Natural killer cell (primary cell): ENCODE measurements at regions not wholly inside any gene's neighbourhood (a gene's known extent, or its start where the extent isn't known, plus 50 kb on each side); places are given as distances from the start of the nearest gene placed in this dataset.

ENCODE experiments used
- ATAC-seq, 3 donors: fragments of 150-1000 bp in 2 of 3; fragments of 200-7000 bp in 1 of 3; cut with Tn5 transposase; 1 replicate in 1 of 3; 2 replicates in 2 of 3; pipeline ENCODE4 v1.10.0; 2021; ENCODE audit warnings: mild to moderate bottlenecking in 2 of 3, moderate library complexity in 2 of 3
- DNase-seq, 2 donors: peaks; one replicate each; pipeline versions ENCODE4 v3.0.0 to v3.0.0-alpha.2; 2013 to 2021; ENCODE audit warnings: mixed read lengths in 1 of 2
- H3K27ac ChIP-seq: one replicate; pipeline ENCODE4 v1.5.1; 2013; ENCODE audit warnings: mild to moderate bottlenecking, low read length
- H3K27me3 ChIP-seq: one replicate; pipeline ENCODE4 v1.6.1; 2013; ENCODE audit warnings: low read length; ENCODE audit not compliant: control insufficient read depth, insufficient read depth
- H3K36me3 ChIP-seq: one replicate; pipeline ENCODE4 v1.6.1; 2013; ENCODE audit warnings: low read length; ENCODE audit not compliant: control insufficient read depth, insufficient read depth
- H3K4me1 ChIP-seq: one replicate; pipeline ENCODE4 v1.6.1; 2013; ENCODE audit warnings: low read length; ENCODE audit not compliant: control insufficient read depth, insufficient read depth
- H3K4me3 ChIP-seq: one replicate; pipeline ENCODE4 v1.5.1; 2013; ENCODE audit warnings: low read length
- H3K9me3 ChIP-seq: one replicate; pipeline ENCODE4 v1.6.1; 2013; ENCODE audit warnings: low read length; ENCODE audit not compliant: control insufficient read depth, insufficient read depth
- H3K27ac Mint-ChIP-seq, 2 donors: one replicate each; pipeline ENCODE4 v1.8.0; 2022; ENCODE audit warnings: mild to moderate bottlenecking in 2 of 2, mixed read lengths in 2 of 2, moderate library complexity in 1 of 2
- H3K27me3 Mint-ChIP-seq, 2 donors: one replicate each; pipeline ENCODE4 v1.8.0; 2022; ENCODE audit warnings: low read depth in 2 of 2, mixed read lengths in 2 of 2
- H3K36me3 Mint-ChIP-seq: one replicate; pipeline ENCODE4 v1.8.0; 2022; ENCODE audit warnings: mixed read lengths
- H3K4me1 Mint-ChIP-seq, 2 donors: one replicate each; pipeline ENCODE4 v1.8.0; 2022; ENCODE audit warnings: mixed read lengths in 2 of 2
- H3K4me3 Mint-ChIP-seq: one replicate; pipeline ENCODE4 v1.8.0; 2022; ENCODE audit warnings: mild to moderate bottlenecking, moderate library complexity, mixed read lengths
- H3K9me3 Mint-ChIP-seq, 2 donors: one replicate each; pipeline ENCODE4 v1.8.0; 2022; ENCODE audit warnings: mixed read lengths in 2 of 2
- WGBS: methylation state at CpG from one replicate; pipeline ENCODE4 v1.1.7; 2013; ENCODE audit warnings: missing lambda C conversion rate; ENCODE audit not compliant: insufficient coverage; 5-methylcytosine and 5-hydroxymethylcytosine counted together
- intact Hi-C: fragments of 100-400 bp; cut with micrococcal nuclease; formaldehyde crosslinking; loops from one replicate; pipeline ENCODE4 v1.14.2; 2022
- TF ChIP-seq, protein P1 (sequence below): fragments of 200-600 bp; IDR thresholded peaks from one replicate; pipeline ENCODE4 v1.8.0; 2022; ENCODE audit warnings: antibody characterized with exemption

DNA sequence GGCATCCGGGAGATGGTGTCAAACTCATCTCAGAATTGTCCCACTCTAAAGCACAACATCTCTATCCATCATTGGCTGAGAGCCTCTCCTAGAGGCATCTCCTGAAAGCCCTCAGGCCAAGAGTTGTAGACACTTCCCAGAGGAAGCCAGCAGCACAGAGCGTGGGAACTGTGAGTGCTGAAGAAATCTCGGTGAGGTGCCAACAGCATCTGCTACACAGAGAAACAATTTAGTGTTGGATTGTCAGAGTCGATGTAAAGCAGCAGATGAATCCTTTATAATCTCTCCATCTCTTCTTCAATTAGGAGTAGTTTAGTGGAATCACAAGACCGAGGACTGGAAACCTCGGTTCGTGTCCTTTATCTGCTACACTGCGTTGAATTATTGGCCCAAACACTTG lies 172.2 kb downstream of the C7orf25 start:
- intact Hi-C loops, result no loop called here
- H3K4me3 ChIP-seq, result no peak overlapping the region
- H3K9me3 ChIP-seq, result no peaks in the 10 kb centered on the region
- TF ChIP-seq, protein P1, sequence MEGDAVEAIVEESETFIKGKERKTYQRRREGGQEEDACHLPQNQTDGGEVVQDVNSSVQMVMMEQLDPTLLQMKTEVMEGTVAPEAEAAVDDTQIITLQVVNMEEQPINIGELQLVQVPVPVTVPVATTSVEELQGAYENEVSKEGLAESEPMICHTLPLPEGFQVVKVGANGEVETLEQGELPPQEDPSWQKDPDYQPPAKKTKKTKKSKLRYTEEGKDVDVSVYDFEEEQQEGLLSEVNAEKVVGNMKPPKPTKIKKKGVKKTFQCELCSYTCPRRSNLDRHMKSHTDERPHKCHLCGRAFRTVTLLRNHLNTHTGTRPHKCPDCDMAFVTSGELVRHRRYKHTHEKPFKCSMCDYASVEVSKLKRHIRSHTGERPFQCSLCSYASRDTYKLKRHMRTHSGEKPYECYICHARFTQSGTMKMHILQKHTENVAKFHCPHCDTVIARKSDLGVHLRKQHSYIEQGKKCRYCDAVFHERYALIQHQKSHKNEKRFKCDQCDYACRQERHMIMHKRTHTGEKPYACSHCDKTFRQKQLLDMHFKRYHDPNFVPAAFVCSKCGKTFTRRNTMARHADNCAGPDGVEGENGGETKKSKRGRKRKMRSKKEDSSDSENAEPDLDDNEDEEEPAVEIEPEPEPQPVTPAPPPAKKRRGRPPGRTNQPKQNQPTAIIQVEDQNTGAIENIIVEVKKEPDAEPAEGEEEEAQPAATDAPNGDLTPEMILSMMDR, result no peak
- Mint-ChIP-seq H3K4me3 (no peak overlapping the region), H3K36me3 (no peaks in the 10 kb centered on the region), H3K9me3 (peaks cover 0 to 9% of the 10 kb centered on the region in 2 donors), H3K27me3 (peaks cover 0 to 3% of the 10 kb centered on the region in 2 donors), H3K27ac (no peak overlapping the region), H3K4me1 (no peaks in the 10 kb centered on the region)
- H3K36me3 ChIP-seq, result no peaks in the 10 kb centered on the region
- no peaks in the 10 kb centered on the region for H3K4me1 ChIP-seq
- no peak for DNase-seq
- H3K27ac ChIP-seq, result no peak overlapping the region
- no peak for ATAC-seq
- no peaks in the 10 kb centered on the region for H3K27me3 ChIP-seq
- 91% methylated on average over 7 of the region's 8 CpGs for WGBS

DNA sequence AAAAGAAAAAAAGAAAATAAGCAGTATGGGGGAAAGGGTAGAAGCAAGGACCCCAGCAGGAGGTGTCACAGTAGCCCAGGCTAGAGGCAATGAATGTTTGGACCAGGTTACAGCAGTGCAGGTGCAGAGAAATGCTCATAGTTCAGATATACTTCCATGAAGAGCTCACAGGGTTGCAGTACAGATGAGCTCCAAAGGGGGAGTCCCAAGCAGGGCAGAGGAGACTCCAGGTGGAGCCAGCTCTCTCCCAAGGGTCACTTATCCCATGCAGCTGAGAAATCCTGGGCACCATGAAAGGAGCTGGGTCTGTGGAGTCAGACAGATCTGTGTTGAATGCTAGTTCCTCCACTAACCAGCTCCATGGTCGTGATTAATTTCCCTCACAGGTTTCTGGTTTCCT lies 174.9 kb downstream of the C7orf25 start:
- ATAC-seq, result no peak
- H3K9me3 ChIP-seq, result no peaks in the 10 kb centered on the region
- H3K4me3 Mint-ChIP-seq, result no peak overlapping the region
- peaks cover 0 to 9% of the 10 kb centered on the region in 2 donors for H3K9me3 Mint-ChIP-seq
- H3K36me3 Mint-ChIP-seq, result no peaks in the 10 kb centered on the region
- no peaks in the 10 kb centered on the region for H3K36me3 ChIP-seq
- TF ChIP-seq, protein P1, result no peak
- no peaks in the 10 kb centered on the region for H3K4me1 ChIP-seq
- H3K4me1 Mint-ChIP-seq, result no peaks in the 10 kb centered on the region
- no peak overlapping the region for H3K27ac Mint-ChIP-seq
- no peak for DNase-seq
- H3K4me3 ChIP-seq, result no peak overlapping the region
- no peaks in the 10 kb centered on the region for H3K27me3 ChIP-seq
- H3K27ac ChIP-seq, result no peak overlapping the region
- peaks cover 0 to 3% of the 10 kb centered on the region in 2 donors for H3K27me3 Mint-ChIP-seq
- intact Hi-C loops, result no loop called here
- 60% methylated on average over 1 of the region's 1 CpG for WGBS

DNA sequence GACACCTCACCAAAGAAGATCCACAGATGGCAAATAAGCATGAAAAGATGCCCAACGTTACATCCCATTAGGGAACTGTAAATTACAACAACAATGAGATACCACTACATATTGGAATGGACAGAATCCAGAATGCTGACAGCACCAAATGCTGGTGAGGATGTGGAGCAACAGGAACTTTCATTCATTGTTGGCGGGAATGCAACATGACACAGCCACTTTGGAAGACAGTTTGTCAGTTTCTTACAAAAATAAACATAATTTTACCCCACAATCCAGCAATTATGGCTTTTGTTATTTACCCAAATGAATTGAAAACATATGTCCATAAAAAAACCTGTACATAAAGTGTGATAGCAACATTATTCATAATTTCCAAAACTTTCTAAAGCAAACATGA lies 176.8 kb downstream of the C7orf25 start:
- no peak for DNase-seq
- TF ChIP-seq, protein P1, result no peak
- peaks cover 0 to 9% of the 10 kb centered on the region in 2 donors for H3K9me3 Mint-ChIP-seq
- Histone ChIP-seq H3K9me3 (no peaks in the 10 kb centered on the region), H3K27me3 (no peaks in the 10 kb centered on the region), H3K36me3 (no peaks in the 10 kb centered on the region), H3K27ac (no peak overlapping the region), H3K4me3 (no peak overlapping the region), H3K4me1 (no peaks in the 10 kb centered on the region)
- no peaks in the 10 kb centered on the region for H3K36me3 Mint-ChIP-seq
- H3K4me1 Mint-ChIP-seq, result no peaks in the 10 kb centered on the region
- no peak overlapping the region for H3K4me3 Mint-ChIP-seq
- no peak for ATAC-seq
- peaks cover 0 to 3% of the 10 kb centered on the region in 2 donors for H3K27me3 Mint-ChIP-seq
- no peak overlapping the region for H3K27ac Mint-ChIP-seq
- 78% methylated on average over 2 of the region's 2 CpGs for WGBS
- intact Hi-C loops, result no loop called here

DNA sequence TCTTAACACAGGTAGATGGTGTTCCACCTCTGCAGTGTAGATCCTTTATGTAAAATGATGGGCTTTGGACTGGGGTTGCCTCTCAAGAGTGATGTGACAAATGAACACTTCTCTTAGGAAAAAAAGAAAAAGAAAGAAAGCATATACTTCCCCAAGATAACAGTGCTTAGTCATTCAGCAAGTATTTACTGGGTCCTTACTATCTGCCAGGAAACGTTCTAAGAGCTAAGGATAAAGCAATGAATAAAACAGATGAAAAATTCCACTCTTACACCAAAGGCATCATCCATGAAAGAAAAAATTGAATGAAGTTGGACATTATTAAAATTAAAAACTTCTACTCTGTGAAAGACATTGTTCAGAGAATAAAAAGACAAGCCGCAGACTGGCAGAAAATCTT lies 177.3 kb downstream of the C7orf25 start:
- Mint-ChIP-seq H3K36me3 (no peaks in the 10 kb centered on the region), H3K4me1 (no peaks in the 10 kb centered on the region), H3K9me3 (peaks cover 0 to 9% of the 10 kb centered on the region in 2 donors), H3K4me3 (no peak overlapping the region), H3K27ac (no peak overlapping the region), H3K27me3 (peaks cover 0 to 3% of the 10 kb centered on the region in 2 donors)
- H3K4me3 ChIP-seq, result no peak overlapping the region
- no peak for DNase-seq
- no peaks in the 10 kb centered on the region for H3K27me3 ChIP-seq
- no peaks in the 10 kb centered on the region for H3K4me1 ChIP-seq
- TF ChIP-seq, protein P1, result no peak
- no peaks in the 10 kb centered on the region for H3K9me3 ChIP-seq
- intact Hi-C loops, result no loop called here
- 93% methylated on average over 1 of the region's 2 CpGs for WGBS
- ATAC-seq, result no peak
- H3K36me3 ChIP-seq, result no peaks in the 10 kb centered on the region
- no peak overlapping the region for H3K27ac ChIP-seq
